GM23338 (cell line): ENCODE measurements at regions not wholly inside any gene's neighbourhood (a gene's known extent, or its start where the extent isn't known, plus 50 kb on each side); places are given as distances from the start of the nearest gene placed in this dataset.

Experiments
- ATAC-seq: fragments of 200-7000 bp; cut with Tn5 transposase; 3 replicates; pipeline ENCODE4 v1.9.1; 2020
- DNase-seq: peaks from one replicate; pipeline ENCODE4 v3.0.0-alpha.2; 2015; ENCODE audit warnings: low spot score
- H2AFZ ChIP-seq: fragments of 200-600 bp; sonication (generic); 2 replicates; pipeline ENCODE4 v1.8.0; 2016; ENCODE audit warnings: antibody characterized with exemption, mild to moderate bottlenecking, moderate library complexity
- H3F3A ChIP-seq: fragments of 200-600 bp; sonication (generic); replicated peaks from 2 replicates; pipeline ENCODE4 v1.8.0; 2017; ENCODE audit warnings: antibody characterized with exemption, mixed run types, low read depth
- H3K27ac ChIP-seq: fragments of 200-600 bp; sonication (generic); 2 replicates; pipeline ENCODE4 v1.6.1; 2016; ENCODE audit warnings: low read depth
- H3K27me3 ChIP-seq: fragments of 200-600 bp; sonication (generic); 2 replicates; pipeline ENCODE4 v1.8.0; 2016; ENCODE audit warnings: mild to moderate bottlenecking, mixed run types, moderate library complexity; ENCODE audit not compliant: insufficient read depth
- H3K36me3 ChIP-seq: fragments of 200-600 bp; sonication (generic); 2 replicates; pipeline ENCODE4 v1.8.0; 2016; ENCODE audit warnings: mild to moderate bottlenecking; ENCODE audit not compliant: insufficient read depth
- H3K4me1 ChIP-seq: fragments of 200-600 bp; sonication (generic); 2 replicates; pipeline ENCODE4 v1.8.0; 2016; ENCODE audit warnings: mild to moderate bottlenecking, moderate library complexity; ENCODE audit not compliant: insufficient read depth
- H3K4me2 ChIP-seq: fragments of 200-600 bp; sonication (generic); 2 replicates; pipeline ENCODE4 v1.7.1; 2017; ENCODE audit warnings: mixed run types
- H3K4me3 ChIP-seq: fragments of 200-600 bp; sonication (generic); 2 replicates; pipeline ENCODE4 v1.6.1; 2016; ENCODE audit warnings: mixed run types
- H3K79me2 ChIP-seq: fragments of 200-600 bp; sonication (generic); replicated peaks from 2 replicates; pipeline ENCODE4 v1.8.0; 2017; ENCODE audit warnings: mild to moderate bottlenecking; ENCODE audit not compliant: insufficient read depth
- H3K9me2 ChIP-seq: fragments of 200-600 bp; sonication (generic); 2 replicates; pipeline ENCODE4 v1.8.0; 2017; ENCODE audit not compliant: insufficient read depth
- H4K20me1 ChIP-seq: fragments of 200-600 bp; sonication (generic); replicated peaks from 2 replicates; pipeline ENCODE4 v1.8.0; 2017; ENCODE audit warnings: mild to moderate bottlenecking; ENCODE audit not compliant: insufficient read depth
- H3K27ac Mint-ChIP-seq: 2 replicates; pipeline ENCODE4 v1.8.0; 2020; ENCODE audit warnings: inconsistent platforms, mild to moderate bottlenecking, moderate library complexity, mixed read lengths
- H3K27me3 Mint-ChIP-seq: 3 replicates; pipeline ENCODE4 v1.8.0; 2022; ENCODE audit warnings: low read depth, mild to moderate bottlenecking, moderate library complexity, mixed read lengths, inconsistent platforms; ENCODE audit not compliant: insufficient read depth, poor library complexity
- H3K36me3 Mint-ChIP-seq: 3 replicates; pipeline ENCODE4 v1.8.0; 2021; ENCODE audit warnings: low read depth, mild to moderate bottlenecking, inconsistent platforms, moderate library complexity, mixed read lengths
- H3K4me1 Mint-ChIP-seq: 3 replicates; pipeline ENCODE4 v1.8.0; 2020; ENCODE audit warnings: mild to moderate bottlenecking, inconsistent platforms, mixed read lengths
- H3K4me3 Mint-ChIP-seq: 3 replicates; pipeline ENCODE4 v1.8.0; 2021; ENCODE audit warnings: moderate library complexity, mild to moderate bottlenecking, inconsistent platforms, mixed read lengths
- H3K9me3 Mint-ChIP-seq: 3 replicates; pipeline ENCODE4 v1.8.0; 2020; ENCODE audit warnings: moderate library complexity, mild to moderate bottlenecking, inconsistent platforms, mixed read lengths
- CREB1 ChIP-seq: fragments of 250-450 bp; sonication (Bioruptor Pico); IDR thresholded peaks from 2 replicates; pipeline ENCODE4 v1.5.0; 2020; ENCODE audit warnings: low read depth, mild to moderate bottlenecking, moderate library complexity
- EZH2 ChIP-seq: fragments of 200-600 bp; sonication (generic); IDR thresholded peaks from one replicate; pipeline ENCODE4 v1.8.0; 2017; ENCODE audit warnings: antibody characterized with exemption, mild to moderate bottlenecking, low read depth; ENCODE audit not compliant: unreplicated experiment
- EZH2phosphoT487 ChIP-seq: fragments of 200-600 bp; sonication (generic); IDR thresholded peaks from one replicate; pipeline ENCODE4 v1.8.1; 2018; ENCODE audit warnings: antibody characterized with exemption; ENCODE audit not compliant: unreplicated experiment
- POLR2AphosphoS5 ChIP-seq: IDR thresholded peaks from 2 replicates; pipeline ENCODE4 v1.6.1; 2016; ENCODE audit warnings: antibody characterized with exemption, low read depth
- STAT1 ChIP-seq: IDR thresholded peaks from one replicate; pipeline ENCODE4 v1.6.1; 2016; ENCODE audit warnings: antibody characterized with exemption; ENCODE audit not compliant: unreplicated experiment
- ZNF114 ChIP-seq: fragments of 250-450 bp; sonication (Bioruptor Pico); IDR thresholded peaks from 2 replicates; pipeline ENCODE4 v1.5.0; 2020; ENCODE audit warnings: mild to moderate bottlenecking, moderate library complexity
- ZNF331 ChIP-seq: fragments of 250-450 bp; sonication (Bioruptor Pico); IDR thresholded peaks from 2 replicates; pipeline ENCODE4 v1.5.0; 2020; ENCODE audit warnings: low read depth, mild to moderate bottlenecking, moderate library complexity
- TF ChIP-seq, protein P1 (sequence below): IDR thresholded peaks from 2 replicates; pipeline ENCODE4 v1.6.1; 2016; ENCODE audit warnings: antibody characterized with exemption
- TF ChIP-seq, protein P2 (sequence below), 2 experiments: fragments of 200-600 bp in 1 of 2; sonication (generic) in 1 of 2; conservative IDR thresholded peaks; 2 replicates each; pipeline versions ENCODE4 v1.5.1 to v1.6.1; 2016 to 2017; ENCODE audit warnings: antibody characterized with exemption in 2 of 2, low read depth in 2 of 2, mild to moderate bottlenecking in 2 of 2, moderate library complexity in 1 of 2

DNA sequence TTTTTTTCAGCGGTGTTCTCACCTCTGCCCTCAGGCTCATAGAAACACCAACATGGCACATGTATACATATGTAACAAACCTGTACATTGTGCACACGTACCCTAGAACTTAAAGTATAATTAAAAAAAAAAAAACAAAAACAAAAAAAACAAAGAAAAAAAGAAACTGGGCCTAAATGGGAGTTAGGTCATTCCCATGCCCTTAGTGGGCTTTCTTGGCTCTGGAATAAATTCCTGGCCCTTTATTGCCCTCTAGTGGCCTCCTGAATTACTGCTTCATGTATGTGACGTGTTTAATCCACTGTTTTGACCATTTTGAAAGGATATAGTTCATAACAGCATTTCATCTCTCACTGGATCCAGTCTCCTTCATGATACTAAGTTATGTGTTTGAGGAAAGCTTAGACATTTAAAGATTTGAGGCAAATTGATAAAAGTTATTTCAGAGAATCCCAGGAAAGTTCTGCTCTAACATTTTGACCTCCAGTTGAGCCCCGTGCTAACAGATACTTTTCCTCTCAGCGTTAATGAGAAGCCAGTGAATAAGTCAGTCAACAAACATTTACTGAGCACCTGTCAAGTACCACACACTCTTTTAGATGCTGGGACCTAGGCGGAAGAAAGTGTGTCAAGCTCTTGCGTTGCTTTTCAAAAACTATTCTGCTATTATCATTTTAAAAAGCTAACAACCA is 54.7 kb upstream of the SYPL1 start:
- H3F3A ChIP-seq = no peaks in the 10 kb centered on the region
- DNase-seq (peak; percentile 88), ATAC-seq (peak; percentile 77)
- no peaks in the 10 kb centered on the region for H3K9me2 ChIP-seq
- H3K4me3 ChIP-seq = no peak overlapping the region
- H4K20me1 ChIP-seq = no peaks in the 10 kb centered on the region
- H3K79me2 ChIP-seq = no peaks in the 10 kb centered on the region
- Mint-ChIP-seq H3K27me3 (no peaks in the 10 kb centered on the region), H3K4me3 (no peak overlapping the region), H3K4me1 (peaks cover 12% of the 10 kb centered on the region; the same call in 2 of the 3 replicates), H3K27ac (no peak overlapping the region), H3K9me3 (peaks cover 11% of the 10 kb centered on the region), H3K36me3 (peaks cover 5% of the 10 kb centered on the region; the same call in 1 of the 3 replicates)
- H3K27me3 ChIP-seq = no peaks in the 10 kb centered on the region
- H3K27ac ChIP-seq = no peak overlapping the region
- H3K4me1 ChIP-seq = no peaks in the 10 kb centered on the region
- TF ChIP-seq, protein P1, sequence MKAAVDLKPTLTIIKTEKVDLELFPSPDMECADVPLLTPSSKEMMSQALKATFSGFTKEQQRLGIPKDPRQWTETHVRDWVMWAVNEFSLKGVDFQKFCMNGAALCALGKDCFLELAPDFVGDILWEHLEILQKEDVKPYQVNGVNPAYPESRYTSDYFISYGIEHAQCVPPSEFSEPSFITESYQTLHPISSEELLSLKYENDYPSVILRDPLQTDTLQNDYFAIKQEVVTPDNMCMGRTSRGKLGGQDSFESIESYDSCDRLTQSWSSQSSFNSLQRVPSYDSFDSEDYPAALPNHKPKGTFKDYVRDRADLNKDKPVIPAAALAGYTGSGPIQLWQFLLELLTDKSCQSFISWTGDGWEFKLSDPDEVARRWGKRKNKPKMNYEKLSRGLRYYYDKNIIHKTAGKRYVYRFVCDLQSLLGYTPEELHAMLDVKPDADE = no peak
- TF ChIP-seq POLR2AphosphoS5 (no peak), ZNF331 (CRISPR knock-in tag) (no peak), STAT1 (no peak), ZNF114 (CRISPR knock-in tag) (no peak), EZH2phosphoT487 (no peak), EZH2 (no peak), CREB1 (CRISPR knock-in tag) (peak; percentile 83)
- TF ChIP-seq, protein P2, sequence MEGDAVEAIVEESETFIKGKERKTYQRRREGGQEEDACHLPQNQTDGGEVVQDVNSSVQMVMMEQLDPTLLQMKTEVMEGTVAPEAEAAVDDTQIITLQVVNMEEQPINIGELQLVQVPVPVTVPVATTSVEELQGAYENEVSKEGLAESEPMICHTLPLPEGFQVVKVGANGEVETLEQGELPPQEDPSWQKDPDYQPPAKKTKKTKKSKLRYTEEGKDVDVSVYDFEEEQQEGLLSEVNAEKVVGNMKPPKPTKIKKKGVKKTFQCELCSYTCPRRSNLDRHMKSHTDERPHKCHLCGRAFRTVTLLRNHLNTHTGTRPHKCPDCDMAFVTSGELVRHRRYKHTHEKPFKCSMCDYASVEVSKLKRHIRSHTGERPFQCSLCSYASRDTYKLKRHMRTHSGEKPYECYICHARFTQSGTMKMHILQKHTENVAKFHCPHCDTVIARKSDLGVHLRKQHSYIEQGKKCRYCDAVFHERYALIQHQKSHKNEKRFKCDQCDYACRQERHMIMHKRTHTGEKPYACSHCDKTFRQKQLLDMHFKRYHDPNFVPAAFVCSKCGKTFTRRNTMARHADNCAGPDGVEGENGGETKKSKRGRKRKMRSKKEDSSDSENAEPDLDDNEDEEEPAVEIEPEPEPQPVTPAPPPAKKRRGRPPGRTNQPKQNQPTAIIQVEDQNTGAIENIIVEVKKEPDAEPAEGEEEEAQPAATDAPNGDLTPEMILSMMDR (conservative IDR thresholded peaks at IDR 0.05; ENCODE audit: low read depth in 2 of 2) = peak; percentile 85 to 96
- H2AFZ ChIP-seq = no peak overlapping the region
- no peaks in the 10 kb centered on the region for H3K36me3 ChIP-seq
- H3K4me2 ChIP-seq = no peak overlapping the region

DNA sequence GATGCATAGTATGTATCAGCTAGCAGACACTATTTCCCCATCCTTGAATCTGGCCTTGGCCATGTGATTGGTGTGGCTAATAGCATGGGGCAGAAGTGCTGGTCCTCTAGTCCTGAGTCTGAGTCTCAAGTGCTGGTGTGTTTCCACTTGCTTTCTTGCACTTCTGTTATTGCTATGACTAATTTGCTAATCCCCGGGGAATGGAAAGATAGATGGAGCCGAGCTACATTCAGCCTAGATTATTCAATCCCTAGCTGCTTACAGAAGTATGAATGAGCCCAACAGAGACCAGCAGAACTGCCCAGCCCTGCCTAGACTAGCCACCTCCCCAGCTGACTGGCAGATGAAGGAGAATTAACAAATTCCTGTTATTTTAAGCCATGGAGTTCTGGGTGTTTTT is 53.2 kb upstream of the SYPL1 start:
- peaks cover 12% of the 10 kb centered on the region; the same call in 2 of the 3 replicates for H3K4me1 Mint-ChIP-seq
- Histone ChIP-seq H4K20me1 (no peaks in the 10 kb centered on the region), H3K4me2 (no peak overlapping the region), H3K36me3 (no peaks in the 10 kb centered on the region), H3K27ac (no peak overlapping the region), H3K27me3 (no peaks in the 10 kb centered on the region), H3K4me1 (no peaks in the 10 kb centered on the region), H3K9me2 (no peaks in the 10 kb centered on the region), H3K79me2 (no peaks in the 10 kb centered on the region), H3F3A (no peaks in the 10 kb centered on the region), H3K4me3 (no peak overlapping the region), H2AFZ (no peak overlapping the region)
- no peak for ATAC-seq
- peaks cover 11% of the 10 kb centered on the region for H3K9me3 Mint-ChIP-seq
- peaks cover 5% of the 10 kb centered on the region; the same call in 1 of the 3 replicates for H3K36me3 Mint-ChIP-seq
- H3K27me3 Mint-ChIP-seq = no peaks in the 10 kb centered on the region
- DNase-seq = no peak
- no peak overlapping the region for H3K4me3 Mint-ChIP-seq
- no peak overlapping the region for H3K27ac Mint-ChIP-seq
- TF ChIP-seq ZNF114 (CRISPR knock-in tag) (no peak), ZNF331 (CRISPR knock-in tag) (no peak), EZH2phosphoT487 (no peak), POLR2AphosphoS5 (no peak)
